NCI-H128 (cell line): ENCODE measurements at regions not wholly inside any gene's neighbourhood (a gene's known extent, or its start where the extent isn't known, plus 50 kb on each side); places are given as distances from the start of the nearest gene placed in this dataset.

Source experiments
- DNase-seq: peaks from one replicate; lab custom pipeline; 2025; ENCODE audit not compliant: unreplicated experiment; lab: John Stamatoyannopoulos, UW

DNA sequence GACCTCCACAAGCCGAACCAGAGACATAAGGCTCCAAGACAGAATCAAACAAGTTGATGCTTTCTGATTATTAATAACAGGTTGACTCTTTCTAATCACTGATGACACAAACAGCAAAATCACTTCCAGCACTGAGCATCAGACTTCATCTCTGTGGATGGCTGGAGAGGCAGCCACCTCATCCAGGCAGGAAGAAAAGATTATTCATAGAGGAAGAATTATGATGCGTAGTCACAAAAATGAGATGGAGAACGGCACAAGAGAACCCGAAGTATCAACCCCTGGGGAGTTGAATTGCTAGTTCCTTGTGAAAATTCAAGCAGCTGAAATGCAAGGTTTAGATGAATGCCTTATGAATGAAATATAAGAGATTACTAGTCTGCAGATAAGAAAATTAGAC is 49.9 kb upstream of the LMCD1 start:
- DNase-seq = no peak
